ENCODE measurements at regions not wholly inside any gene's neighbourhood (a gene's known extent, or its start where the extent isn't known, plus 50 kb on each side); places are given as distances from the start of the nearest gene placed in this dataset.

- Histone ChIP-seq H3K4me1 (ENCODE audit: insufficient read depth, low read length) (no peaks in the 10 kb centered on the region), H3K9ac (ENCODE audit: insufficient read depth, low read depth, low read length) (no peak overlapping the region), H3K79me2 (ENCODE audit: insufficient read depth, low read length) (no peaks in the 10 kb centered on the region), H3K27ac (ENCODE audit: extremely low read length, insufficient read depth, low read length) (no peak overlapping the region), H4K20me1 (ENCODE audit: insufficient read depth, low read length) (no peaks in the 10 kb centered on the region), H3K9me3 (ENCODE audit: low read length) (no peaks in the 10 kb centered on the region), H2AFZ (ENCODE audit: low read length) (no peak overlapping the region), H3K27me3 (ENCODE audit: control insufficient read depth in 1 of 2, insufficient read depth in 2 of 2, low read length in 2 of 2) (peaks cover under 1 to 3% of the 10 kb centered on the region in 2 experiments; a peak in 2 of 5 replicates), H3K4me3 (replicated peaks in 1 of 3; ENCODE audit: insufficient read depth in 1 of 3, low read depth in 2 of 3, low read length in 3 of 3) (no peak overlapping the region), H3K36me3 (replicated peaks in 1 of 2; ENCODE audit: control insufficient read depth in 1 of 2, insufficient read depth in 2 of 2, low read length in 2 of 2) (no peaks in the 10 kb centered on the region), H3K4me2 (ENCODE audit: low read depth, low read length) (no peak overlapping the region)
- ATAC-seq (no peak), DNase-seq (ENCODE audit: low spot score) (no peak), FAIRE-seq (no peak)
- CTCF ChIA-PET (ENCODE audit: low intra/inter-chr PET ratio, low total read pairs) = no interaction called here
- whole genome bisulfite sequencing (ENCODE audit: low lambda C conversion rate) = 32% methylated on average over 8 of the region's 8 CpGs
- intact Hi-C loops (cut with micrococcal nuclease; ENCODE audit: unreplicated experiment) = no loop called here
- in situ Hi-C loops (cut with HindIII; ENCODE audit: extremely low pct_ligation_motif_present, low pct_unique_long_range_greater_than_20kb) = no loop called here
- POLR2A ChIA-PET = no interaction called here
- no TSS peak for BruUV-seq (replicated peaks)
- no peak for TF ChIP-seq SMC3 (IDR thresholded peaks at IDR 0.05; ENCODE audit: low read length)
These were observed 204.5 kb upstream of the CDH5 start for GRCh38 chr16:66161942-66162341.

- Histone ChIP-seq H3K36me3 (replicated peaks in 1 of 2; ENCODE audit: control insufficient read depth in 1 of 2, insufficient read depth in 2 of 2, low read length in 2 of 2) (no peaks in the 10 kb centered on the region), H3K27me3 (ENCODE audit: control insufficient read depth in 1 of 2, insufficient read depth in 2 of 2, low read length in 2 of 2) (no peaks in the 10 kb centered on the region), H4K20me1 (ENCODE audit: insufficient read depth, low read length) (no peaks in the 10 kb centered on the region), H3K4me1 (ENCODE audit: insufficient read depth, low read length) (no peaks in the 10 kb centered on the region), H3K9me3 (ENCODE audit: low read length) (no peaks in the 10 kb centered on the region), H3K27ac (ENCODE audit: extremely low read length, insufficient read depth, low read length) (no peak overlapping the region), H3K4me2 (ENCODE audit: low read depth, low read length) (no peak overlapping the region), H3K4me3 (replicated peaks in 1 of 3; ENCODE audit: insufficient read depth in 1 of 3, low read depth in 2 of 3, low read length in 3 of 3) (no peak overlapping the region), H3K79me2 (ENCODE audit: insufficient read depth, low read length) (no peaks in the 10 kb centered on the region), H2AFZ (ENCODE audit: low read length) (no peak overlapping the region), H3K9ac (ENCODE audit: insufficient read depth, low read depth, low read length) (no peak overlapping the region)
- DNase-seq (ENCODE audit: low spot score) (no peak), ATAC-seq (no peak), FAIRE-seq (no peak)
- intact Hi-C loops (cut with micrococcal nuclease; ENCODE audit: unreplicated experiment) = no loop called here
- ChIA-PET POLR2A (no interaction called here), CTCF (ENCODE audit: low intra/inter-chr PET ratio, low total read pairs) (no interaction called here)
- BruUV-seq (replicated peaks) = no TSS peak
- WGBS (ENCODE audit: low lambda C conversion rate) = 0% methylated on average over 3 of the region's 3 CpGs
- in situ Hi-C loops (cut with HindIII; ENCODE audit: extremely low pct_ligation_motif_present, low pct_unique_long_range_greater_than_20kb) = no loop called here
- TF ChIP-seq ZNF576 (CRISPR knock-in tag; IDR thresholded peaks at IDR 0.05) (no peak), ZNF430 (CRISPR knock-in tag; IDR thresholded peaks at IDR 0.05) (no peak), CENPBD1 (CRISPR knock-in tag; IDR thresholded peaks at IDR 0.05; ENCODE audit: borderline replicate concordance, low read depth) (no peak), KMT2A (CRISPR knock-in tag; IDR thresholded peaks at IDR 0.05) (no peak), ZBTB49 (CRISPR knock-in tag; IDR thresholded peaks at IDR 0.05; ENCODE audit: borderline replicate concordance) (no peak), ZZZ3 (CRISPR knock-in tag; IDR thresholded peaks at IDR 0.05; ENCODE audit: borderline replicate concordance) (no peak), MNT (IDR thresholded peaks at IDR 0.05) (no peak), GTF3A (CRISPR knock-in tag; conservative IDR thresholded peaks at IDR 0.05) (no peak), ZKSCAN8 (CRISPR knock-in tag; IDR thresholded peaks at IDR 0.05; ENCODE audit: borderline replicate concordance) (no peak), MAF1 (CRISPR knock-in tag; IDR thresholded peaks at IDR 0.05; ENCODE audit: borderline replicate concordance) (no peak)
These were observed 205.2 kb upstream of the CDH5 start for GRCh38 chr16:66161269-66161668.
